ENCODE measurements at regions not wholly inside any gene's neighbourhood (a gene's known extent, or its start where the extent isn't known, plus 50 kb on each side); places are given as distances from the start of the nearest gene placed in this dataset.

DNA sequence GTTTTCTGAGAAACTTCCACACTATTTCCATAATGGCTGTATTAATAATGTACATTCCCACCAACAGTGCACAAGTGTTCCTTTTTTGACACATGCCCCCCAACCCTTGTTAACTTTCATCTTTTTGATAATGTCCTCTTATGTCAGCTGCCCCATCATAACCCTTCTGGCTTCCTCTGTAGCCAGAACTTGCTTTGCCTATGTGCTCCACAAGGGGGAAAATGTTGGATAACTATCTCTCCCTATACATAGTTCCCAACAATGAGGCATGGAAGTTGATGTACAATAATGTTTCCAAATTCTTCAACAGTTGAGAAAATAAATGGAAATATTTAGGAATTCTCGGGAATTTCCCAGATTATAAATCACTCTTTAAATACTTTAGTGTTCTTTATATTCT, 142.9 kb downstream of the ASB9 start:
- TF ChIP-seq, protein P1, sequence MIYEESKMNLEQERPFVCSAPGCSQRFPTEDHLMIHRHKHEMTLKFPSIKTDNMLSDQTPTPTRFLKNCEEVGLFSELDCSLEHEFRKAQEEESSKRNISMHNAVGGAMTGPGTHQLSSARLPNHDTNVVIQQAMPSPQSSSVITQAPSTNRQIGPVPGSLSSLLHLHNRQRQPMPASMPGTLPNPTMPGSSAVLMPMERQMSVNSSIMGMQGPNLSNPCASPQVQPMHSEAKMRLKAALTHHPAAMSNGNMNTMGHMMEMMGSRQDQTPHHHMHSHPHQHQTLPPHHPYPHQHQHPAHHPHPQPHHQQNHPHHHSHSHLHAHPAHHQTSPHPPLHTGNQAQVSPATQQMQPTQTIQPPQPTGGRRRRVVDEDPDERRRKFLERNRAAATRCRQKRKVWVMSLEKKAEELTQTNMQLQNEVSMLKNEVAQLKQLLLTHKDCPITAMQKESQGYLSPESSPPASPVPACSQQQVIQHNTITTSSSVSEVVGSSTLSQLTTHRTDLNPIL (CRISPR knock-in tag; IDR thresholded peaks at IDR 0.05): no peak
- TF ChIP-seq, protein P2, sequence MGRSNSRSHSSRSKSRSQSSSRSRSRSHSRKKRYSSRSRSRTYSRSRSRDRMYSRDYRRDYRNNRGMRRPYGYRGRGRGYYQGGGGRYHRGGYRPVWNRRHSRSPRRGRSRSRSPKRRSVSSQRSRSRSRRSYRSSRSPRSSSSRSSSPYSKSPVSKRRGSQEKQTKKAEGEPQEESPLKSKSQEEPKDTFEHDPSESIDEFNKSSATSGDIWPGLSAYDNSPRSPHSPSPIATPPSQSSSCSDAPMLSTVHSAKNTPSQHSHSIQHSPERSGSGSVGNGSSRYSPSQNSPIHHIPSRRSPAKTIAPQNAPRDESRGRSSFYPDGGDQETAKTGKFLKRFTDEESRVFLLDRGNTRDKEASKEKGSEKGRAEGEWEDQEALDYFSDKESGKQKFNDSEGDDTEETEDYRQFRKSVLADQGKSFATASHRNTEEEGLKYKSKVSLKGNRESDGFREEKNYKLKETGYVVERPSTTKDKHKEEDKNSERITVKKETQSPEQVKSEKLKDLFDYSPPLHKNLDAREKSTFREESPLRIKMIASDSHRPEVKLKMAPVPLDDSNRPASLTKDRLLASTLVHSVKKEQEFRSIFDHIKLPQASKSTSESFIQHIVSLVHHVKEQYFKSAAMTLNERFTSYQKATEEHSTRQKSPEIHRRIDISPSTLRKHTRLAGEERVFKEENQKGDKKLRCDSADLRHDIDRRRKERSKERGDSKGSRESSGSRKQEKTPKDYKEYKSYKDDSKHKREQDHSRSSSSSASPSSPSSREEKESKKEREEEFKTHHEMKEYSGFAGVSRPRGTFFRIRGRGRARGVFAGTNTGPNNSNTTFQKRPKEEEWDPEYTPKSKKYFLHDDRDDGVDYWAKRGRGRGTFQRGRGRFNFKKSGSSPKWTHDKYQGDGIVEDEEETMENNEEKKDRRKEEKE (IDR thresholded peaks at IDR 0.05; ENCODE audit: borderline replicate concordance in 1 of 2, control insufficient read depth in 1 of 2, low read depth in 2 of 2, low read length in 1 of 2): no peak
- TF ChIP-seq, protein P3, sequence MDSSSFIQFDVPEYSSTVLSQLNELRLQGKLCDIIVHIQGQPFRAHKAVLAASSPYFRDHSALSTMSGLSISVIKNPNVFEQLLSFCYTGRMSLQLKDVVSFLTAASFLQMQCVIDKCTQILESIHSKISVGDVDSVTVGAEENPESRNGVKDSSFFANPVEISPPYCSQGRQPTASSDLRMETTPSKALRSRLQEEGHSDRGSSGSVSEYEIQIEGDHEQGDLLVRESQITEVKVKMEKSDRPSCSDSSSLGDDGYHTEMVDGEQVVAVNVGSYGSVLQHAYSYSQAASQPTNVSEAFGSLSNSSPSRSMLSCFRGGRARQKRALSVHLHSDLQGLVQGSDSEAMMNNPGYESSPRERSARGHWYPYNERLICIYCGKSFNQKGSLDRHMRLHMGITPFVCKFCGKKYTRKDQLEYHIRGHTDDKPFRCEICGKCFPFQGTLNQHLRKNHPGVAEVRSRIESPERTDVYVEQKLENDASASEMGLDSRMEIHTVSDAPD (CRISPR knock-in tag; IDR thresholded peaks at IDR 0.05): no peak

Measured in K562 (cell line).